ENCODE measurements at regions not wholly inside any gene's neighbourhood (a gene's known extent, or its start where the extent isn't known, plus 50 kb on each side); places are given as distances from the start of the nearest gene placed in this dataset.

GRCh38 chr2:220648628-220649027, 923.5 kb downstream of the EPHA4 start:
- TF ChIP-seq REST (IDR thresholded peaks at IDR 0.05; ENCODE audit: borderline replicate concordance) = no peak
- TF ChIP-seq MXI1 (conservative IDR thresholded peaks at IDR 0.05; ENCODE audit: poor library complexity, severe bottlenecking) = no peak
- no peak for TF ChIP-seq RAD21 (conservative IDR thresholded peaks at IDR 0.05)
- no peak for TF ChIP-seq SMC3 (conservative IDR thresholded peaks at IDR 0.05; ENCODE audit: poor library complexity)
- no peak for TF ChIP-seq POLR2AphosphoS5 (IDR thresholded peaks at IDR 0.05)
- no peak for TF ChIP-seq TAF1 (IDR thresholded peaks at IDR 0.05; ENCODE audit: low read depth)
- TF ChIP-seq, protein P1, sequence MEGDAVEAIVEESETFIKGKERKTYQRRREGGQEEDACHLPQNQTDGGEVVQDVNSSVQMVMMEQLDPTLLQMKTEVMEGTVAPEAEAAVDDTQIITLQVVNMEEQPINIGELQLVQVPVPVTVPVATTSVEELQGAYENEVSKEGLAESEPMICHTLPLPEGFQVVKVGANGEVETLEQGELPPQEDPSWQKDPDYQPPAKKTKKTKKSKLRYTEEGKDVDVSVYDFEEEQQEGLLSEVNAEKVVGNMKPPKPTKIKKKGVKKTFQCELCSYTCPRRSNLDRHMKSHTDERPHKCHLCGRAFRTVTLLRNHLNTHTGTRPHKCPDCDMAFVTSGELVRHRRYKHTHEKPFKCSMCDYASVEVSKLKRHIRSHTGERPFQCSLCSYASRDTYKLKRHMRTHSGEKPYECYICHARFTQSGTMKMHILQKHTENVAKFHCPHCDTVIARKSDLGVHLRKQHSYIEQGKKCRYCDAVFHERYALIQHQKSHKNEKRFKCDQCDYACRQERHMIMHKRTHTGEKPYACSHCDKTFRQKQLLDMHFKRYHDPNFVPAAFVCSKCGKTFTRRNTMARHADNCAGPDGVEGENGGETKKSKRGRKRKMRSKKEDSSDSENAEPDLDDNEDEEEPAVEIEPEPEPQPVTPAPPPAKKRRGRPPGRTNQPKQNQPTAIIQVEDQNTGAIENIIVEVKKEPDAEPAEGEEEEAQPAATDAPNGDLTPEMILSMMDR (IDR thresholded peaks at IDR 0.05; ENCODE audit: poor library complexity, severe bottlenecking) = no peak
- TF ChIP-seq EP300 (conservative IDR thresholded peaks at IDR 0.05; ENCODE audit: poor library complexity, severe bottlenecking) = no peak
- Histone ChIP-seq H3F3A (ENCODE audit: insufficient read depth, low read length, poor library complexity, severe bottlenecking) (no peaks in the 10 kb centered on the region), H3K27ac (ENCODE audit: low read length) (no peak overlapping the region), H2AFZ (ENCODE audit: low read depth, low read length) (no peak overlapping the region), H3K27me3 (ENCODE audit: insufficient read depth, low read depth, low read length) (no peaks in the 10 kb centered on the region), H4K20me1 (ENCODE audit: insufficient read depth) (no peaks in the 10 kb centered on the region), H3K79me2 (replicated peaks; ENCODE audit: insufficient read depth, low read length) (no peaks in the 10 kb centered on the region), H3K4me3 (ENCODE audit: low read length) (no peak overlapping the region), H3K9me2 (ENCODE audit: insufficient read depth, low read length) (no peaks in the 10 kb centered on the region), H3K9me3 (ENCODE audit: low read length) (no peaks in the 10 kb centered on the region), H3K36me3 (ENCODE audit: insufficient read depth, low read length) (no peaks in the 10 kb centered on the region), H3K4me2 (ENCODE audit: low read length) (no peak overlapping the region), H3K9ac (ENCODE audit: low read length) (no peak overlapping the region)

GRCh38 chr2:220653776-220654175, 918.3 kb downstream of the EPHA4 start:
- no peaks in the 10 kb centered on the region for H3F3A ChIP-seq (ENCODE audit: insufficient read depth, low read length, poor library complexity, severe bottlenecking)
- H3K4me2 ChIP-seq (ENCODE audit: low read length) = no peak overlapping the region
- H2AFZ ChIP-seq (ENCODE audit: low read depth, low read length) = no peak overlapping the region
- no peak overlapping the region for H3K4me3 ChIP-seq (ENCODE audit: low read length)
- no peaks in the 10 kb centered on the region for H3K27me3 ChIP-seq (ENCODE audit: insufficient read depth, low read depth, low read length)
- no peaks in the 10 kb centered on the region for H3K36me3 ChIP-seq (ENCODE audit: insufficient read depth, low read length)
- no peaks in the 10 kb centered on the region for H3K9me2 ChIP-seq (ENCODE audit: insufficient read depth, low read length)
- no peak overlapping the region for H3K9ac ChIP-seq (ENCODE audit: low read length)
- no peak overlapping the region for H3K27ac ChIP-seq (ENCODE audit: low read length)
- no peaks in the 10 kb centered on the region for H3K79me2 ChIP-seq (replicated peaks; ENCODE audit: insufficient read depth, low read length)
- no peak for TF ChIP-seq TAF1 (IDR thresholded peaks at IDR 0.05; ENCODE audit: low read depth)
- TF ChIP-seq, protein P1 (IDR thresholded peaks at IDR 0.05; ENCODE audit: poor library complexity, severe bottlenecking) = no peak
- no peaks in the 10 kb centered on the region for H4K20me1 ChIP-seq (ENCODE audit: insufficient read depth)
- no peaks in the 10 kb centered on the region for H3K9me3 ChIP-seq (ENCODE audit: low read length)
